Superior temporal gyrus (tissue), 1 donor: ENCODE measurements at regions not wholly inside any gene's neighbourhood (a gene's known extent, or its start where the extent isn't known, plus 50 kb on each side); places are given as distances from the start of the nearest gene placed in this dataset.
A peak's percentile ranks its signal among the peaks of the same experiment; 100 is the strongest.

Experiments
- DNase-seq: peaks from one replicate; pipeline ENCODE4 v3.0.0-alpha.2; 2016; ENCODE audit errors: extremely low spot score

DNA sequence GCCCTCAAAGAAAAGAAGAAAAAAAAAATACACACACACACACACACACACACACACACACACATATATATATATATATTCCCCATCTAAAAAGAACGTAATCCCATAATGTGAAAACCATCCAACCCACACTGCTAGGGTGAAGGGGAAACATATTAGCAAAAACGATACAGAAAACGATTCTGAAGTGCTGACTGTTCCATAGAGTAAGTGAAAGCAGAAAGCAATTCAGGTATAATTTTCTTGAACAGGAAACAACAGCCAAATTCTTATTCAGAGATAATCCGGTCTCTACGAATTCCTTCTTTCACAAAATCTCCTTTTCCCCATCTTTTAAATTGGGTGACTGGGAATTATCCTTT is 393.5 kb downstream of the NOVA1 start:
- no peak for DNase-seq

DNA sequence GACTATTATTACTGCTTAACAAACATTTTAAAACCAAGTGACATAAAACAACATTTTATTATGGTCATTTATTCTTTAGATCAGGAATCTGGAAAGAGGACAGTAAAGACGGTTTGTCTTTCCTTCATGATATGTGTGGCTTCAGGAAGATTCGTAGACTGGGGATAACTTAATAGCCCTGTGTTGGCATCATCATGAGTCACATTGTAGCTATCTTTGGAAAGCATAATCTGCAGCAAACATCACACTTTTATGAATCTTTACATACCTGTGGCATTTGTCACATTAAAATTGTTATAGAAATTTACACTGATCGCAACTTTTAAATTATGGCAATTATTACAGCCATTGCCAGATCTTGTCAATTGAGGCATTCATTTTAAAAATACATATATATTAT is 397.1 kb downstream of the NOVA1 start:
- no peak for DNase-seq

DNA sequence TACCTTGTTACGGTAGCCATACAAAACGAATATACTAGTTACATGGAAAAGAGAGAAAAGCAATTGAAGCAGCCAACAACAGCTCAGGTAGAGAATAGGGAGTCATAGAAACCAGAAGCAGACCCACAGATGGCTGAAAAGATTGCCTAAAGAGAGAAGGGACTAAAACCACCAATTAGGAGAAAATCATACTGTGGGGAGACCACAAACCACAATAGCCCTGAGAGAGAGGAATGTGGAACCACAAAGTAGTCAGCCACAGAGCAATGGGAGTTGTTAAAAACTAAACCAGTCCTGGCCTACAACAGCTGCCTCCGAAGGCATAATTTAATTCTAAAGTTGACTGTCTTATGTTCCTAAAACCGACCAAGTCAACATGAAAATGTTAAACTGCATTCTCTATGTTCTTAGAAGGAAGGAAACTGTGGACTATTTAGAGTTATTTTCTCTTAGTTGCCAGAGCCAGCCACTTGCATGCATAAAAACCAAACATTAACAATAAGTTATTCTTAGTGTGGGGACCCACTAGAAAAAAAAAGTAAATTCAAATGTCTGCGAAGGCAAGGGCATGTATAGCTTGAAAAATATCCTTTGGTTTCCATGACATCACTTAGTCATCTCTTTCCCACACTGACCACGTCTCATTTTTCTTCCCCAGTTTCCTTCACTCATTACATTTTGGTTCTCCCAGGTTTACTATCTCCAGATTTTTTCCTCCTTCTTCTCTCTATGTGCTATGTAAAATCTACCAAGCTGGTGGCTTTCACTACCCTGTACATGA is 398.1 kb downstream of the NOVA1 start:
- no peak for DNase-seq

DNA sequence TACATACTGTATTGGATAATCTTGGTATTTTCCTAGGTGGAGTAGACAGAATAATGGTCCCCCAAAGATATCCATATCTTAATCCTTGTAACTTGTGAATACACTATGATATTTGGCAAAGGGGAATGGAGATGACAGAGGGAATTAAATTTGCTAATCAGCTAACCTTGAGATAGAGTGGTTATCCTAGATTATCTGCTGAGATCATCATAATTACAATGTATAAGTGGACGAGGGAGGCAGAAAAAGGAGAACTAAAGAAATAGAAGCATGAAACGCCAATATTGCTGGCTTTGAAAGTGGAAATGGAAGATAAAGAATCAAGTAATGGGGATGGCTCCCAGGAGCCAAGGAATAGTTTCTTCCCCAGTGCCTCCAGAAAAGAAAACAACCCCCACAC is 398.7 kb downstream of the NOVA1 start:
- no peak for DNase-seq

DNA sequence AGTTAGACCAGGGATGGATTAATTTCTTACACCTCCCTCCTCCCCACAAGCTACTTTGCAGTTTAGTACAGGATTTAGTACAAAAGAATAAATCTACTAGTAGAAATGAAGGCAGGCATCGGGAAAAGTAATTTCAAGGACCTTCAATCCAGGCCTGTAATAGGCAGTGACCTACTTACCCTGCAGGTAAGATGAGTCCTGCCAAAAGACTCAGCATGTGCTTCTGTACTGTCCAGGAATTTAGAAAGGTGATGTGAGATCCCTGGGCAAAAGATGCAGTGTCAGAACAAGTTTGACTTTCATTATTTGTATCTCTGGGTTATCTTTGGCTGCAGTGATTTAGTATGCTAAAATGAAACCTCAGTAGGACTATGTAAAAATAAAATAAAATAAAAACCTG is 403.0 kb downstream of the NOVA1 start:
- no peak for DNase-seq

DNA sequence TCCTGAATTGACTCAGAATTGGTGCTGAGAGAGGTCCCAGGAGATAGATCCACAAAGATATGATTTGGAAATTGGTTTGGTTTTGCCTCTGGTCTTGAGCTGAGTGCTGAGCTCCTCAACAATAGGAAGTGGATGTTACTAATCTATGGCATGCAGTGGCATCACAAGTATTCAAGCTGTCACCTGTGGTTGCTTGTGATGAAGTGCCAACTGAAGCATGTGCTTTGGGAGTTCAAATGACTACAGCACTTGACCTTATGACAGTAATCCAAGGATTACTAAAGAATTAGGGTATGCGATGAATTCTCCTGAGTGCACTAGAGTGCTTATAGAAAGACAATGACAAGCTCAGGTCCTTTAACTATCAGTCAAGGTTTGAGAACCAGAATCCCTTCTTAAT is 406.2 kb downstream of the NOVA1 start:
- no peak for DNase-seq

DNA sequence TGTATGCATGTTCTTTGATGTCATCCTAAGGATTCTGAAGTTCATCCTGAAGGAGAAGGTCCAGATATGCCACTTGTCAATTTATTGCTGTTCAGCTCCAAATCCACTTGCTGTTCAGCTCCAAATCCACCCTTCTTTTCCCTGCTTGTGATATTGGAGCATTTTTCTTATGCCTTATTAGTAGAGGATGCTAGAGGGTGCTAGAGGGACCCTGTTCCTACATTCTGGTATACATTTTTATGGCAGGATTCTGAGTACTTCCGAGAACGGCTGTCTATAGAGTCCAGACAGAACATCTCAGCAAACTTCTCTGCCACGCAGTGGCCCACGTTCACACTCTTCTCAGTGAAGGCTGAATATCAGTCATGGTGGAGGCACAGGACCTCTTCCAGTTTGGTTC is 406.7 kb downstream of the NOVA1 start:
- DNase-seq = no peak

DNA sequence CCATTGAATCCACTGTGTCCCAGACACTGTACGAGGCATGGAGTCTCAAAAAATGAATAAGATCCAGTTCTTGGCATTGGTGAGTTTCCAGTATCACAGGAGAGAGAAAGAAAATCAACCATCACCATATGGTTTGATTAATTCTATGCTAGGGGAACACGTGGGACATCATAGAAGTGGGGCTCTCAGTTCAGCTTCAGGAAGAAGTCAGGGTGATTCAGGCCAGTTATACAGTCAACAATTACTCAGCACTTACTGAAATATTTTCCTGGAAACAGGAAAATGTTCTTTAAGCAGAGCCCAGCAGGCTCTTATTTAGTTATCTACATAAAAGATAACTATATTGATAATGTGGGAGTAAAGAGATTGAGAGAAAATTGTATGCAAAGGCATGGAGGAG is 407.2 kb downstream of the NOVA1 start:
- no peak for DNase-seq

DNA sequence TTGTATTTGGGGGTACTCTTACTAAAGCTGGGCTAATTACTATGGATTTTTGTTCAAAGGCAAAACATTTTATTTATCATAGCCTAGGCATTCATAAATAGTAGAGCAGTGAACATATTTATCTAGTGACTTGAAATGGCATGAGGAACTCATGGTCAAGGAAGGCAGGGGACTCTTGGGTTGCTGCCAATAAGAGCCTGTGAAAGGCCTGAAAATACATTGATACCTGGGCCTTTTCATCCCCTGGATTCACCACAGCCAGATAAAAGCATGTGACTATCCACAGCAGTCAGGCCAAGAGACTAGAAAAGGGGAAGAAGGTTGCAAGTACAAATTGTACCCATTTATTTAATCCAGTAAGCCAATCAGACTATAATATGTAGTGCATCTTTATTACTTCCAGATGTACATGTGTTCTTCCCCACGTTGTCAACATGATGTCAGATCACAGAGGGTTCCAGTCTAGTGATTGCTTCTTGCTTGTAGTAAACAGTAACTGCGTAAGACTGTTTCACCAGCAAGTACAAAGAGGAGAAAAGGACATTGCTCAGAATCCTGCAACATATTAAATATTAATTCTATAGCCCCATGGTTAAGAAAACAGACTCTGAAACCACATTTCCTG is 409.7 kb downstream of the NOVA1 start:
- DNase-seq = no peak

DNA sequence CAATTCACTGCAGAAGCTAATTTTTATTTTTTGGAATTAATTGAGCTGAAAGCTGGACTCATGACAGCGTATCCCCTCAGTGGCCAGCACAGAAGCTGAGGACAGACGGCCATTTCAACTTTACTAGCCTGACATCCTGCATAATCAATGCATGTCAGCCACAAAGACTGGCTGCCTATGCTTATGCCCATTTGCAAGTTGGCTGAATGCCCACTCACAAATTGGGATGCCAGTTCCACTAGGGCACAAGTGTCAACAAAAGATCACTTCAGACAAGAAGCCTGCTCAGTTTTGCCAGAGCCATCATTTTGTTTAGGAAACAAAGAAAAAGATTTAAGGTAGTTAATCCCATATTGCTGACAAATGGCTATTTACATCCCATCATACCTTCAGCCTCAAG is 417.6 kb downstream of the NOVA1 start:
- DNase-seq = peak; percentile 66

DNA sequence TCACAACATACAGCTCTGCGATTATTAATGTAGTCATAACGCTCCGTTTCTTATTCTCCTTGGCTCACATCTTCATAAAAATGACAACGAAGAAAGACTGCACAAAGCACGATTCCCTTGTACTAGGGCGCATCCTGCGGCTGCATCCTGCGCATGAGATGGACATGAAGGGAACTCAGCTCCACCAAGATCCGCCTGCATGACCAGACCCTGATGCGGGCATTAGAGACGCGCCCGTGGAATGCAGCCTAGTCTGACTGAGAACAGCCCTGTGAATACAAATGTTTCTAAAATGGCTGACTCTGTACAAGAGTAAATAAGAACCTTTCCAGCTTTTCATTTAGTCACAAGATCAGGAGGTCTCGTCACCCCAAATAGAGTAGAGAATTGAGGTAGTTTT is 422.2 kb downstream of the NOVA1 start:
- DNase-seq = no peak

DNA sequence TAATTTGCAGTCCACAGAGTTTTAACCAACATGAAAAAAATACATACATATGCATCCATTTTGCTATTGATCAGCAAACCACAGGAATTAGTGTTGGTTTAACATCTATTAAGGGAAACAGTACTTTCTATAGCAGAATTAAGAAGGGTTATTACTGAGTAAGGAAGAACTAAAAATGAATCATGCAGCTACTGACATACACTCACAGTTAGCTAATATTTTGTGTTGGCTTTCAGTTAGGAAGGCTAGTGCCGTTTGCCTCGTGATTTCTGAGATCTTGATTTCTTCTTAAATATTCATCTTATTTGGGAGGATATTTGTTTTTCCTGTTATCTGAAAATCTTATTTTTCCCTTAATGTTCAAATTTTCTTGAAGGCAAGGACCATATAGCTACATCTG is 423.4 kb downstream of the NOVA1 start:
- no peak for DNase-seq

DNA sequence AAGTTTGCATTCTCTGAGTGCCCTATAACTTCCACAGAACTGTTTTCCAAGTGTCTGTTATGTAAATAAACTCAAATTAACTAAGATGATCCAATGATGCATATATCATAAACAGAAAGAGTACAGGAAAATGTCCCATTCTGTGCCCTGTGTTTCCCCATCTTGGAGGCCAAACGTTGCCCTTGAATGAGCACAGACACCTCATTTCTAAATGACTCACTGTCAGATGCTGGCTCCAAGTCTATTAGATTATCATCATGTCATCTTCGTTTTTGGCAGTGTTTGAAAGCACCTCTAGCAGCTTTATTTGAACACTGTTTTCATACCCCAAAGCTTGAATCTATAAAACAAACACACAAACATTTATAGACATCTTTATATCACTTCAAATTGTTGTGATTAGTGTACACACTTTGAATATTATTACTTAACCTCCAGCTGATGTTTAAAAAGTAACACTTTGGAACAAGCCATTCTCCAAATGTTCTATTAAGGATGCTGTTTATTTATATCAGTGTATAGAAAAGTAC is 424.2 kb downstream of the NOVA1 start:
- DNase-seq = no peak

DNA sequence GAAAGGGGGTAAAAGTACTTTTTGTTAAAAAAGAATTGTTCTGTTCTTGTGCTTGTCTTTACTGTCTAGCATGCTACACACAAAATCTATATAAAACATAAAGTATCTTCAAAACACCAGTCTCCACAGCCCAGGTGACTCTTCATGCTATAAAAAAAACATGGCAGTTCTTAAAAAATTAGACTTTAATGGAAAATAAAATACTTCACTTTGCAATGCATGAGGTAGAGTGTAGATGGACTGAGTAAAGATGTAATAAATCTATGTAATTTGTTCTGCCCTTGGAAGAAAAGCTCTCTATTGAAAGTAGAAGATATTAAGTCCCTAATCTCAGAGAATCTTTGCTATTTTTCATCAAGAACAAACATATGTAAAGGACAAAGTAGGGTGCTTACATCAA is 425.4 kb downstream of the NOVA1 start:
- no peak for DNase-seq

DNA sequence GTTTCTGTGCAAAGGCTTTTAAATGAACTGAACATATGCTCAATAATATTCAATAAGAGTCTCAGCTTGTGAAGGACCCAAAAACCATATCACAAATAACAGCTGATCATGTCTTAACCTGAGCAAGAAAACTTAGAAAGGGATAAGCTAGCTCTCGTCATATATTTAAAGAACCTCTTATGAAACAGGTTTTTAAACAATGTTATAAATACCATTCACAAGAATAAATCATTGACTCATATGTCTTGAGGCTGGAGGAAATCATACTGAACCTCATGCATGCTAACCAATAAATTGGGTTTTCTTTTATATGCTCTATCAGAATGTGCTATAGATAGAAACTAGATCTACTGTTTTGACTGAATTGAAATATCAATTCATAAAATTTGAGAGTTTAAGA is 426.9 kb downstream of the NOVA1 start:
- DNase-seq = peak; percentile 51

DNA sequence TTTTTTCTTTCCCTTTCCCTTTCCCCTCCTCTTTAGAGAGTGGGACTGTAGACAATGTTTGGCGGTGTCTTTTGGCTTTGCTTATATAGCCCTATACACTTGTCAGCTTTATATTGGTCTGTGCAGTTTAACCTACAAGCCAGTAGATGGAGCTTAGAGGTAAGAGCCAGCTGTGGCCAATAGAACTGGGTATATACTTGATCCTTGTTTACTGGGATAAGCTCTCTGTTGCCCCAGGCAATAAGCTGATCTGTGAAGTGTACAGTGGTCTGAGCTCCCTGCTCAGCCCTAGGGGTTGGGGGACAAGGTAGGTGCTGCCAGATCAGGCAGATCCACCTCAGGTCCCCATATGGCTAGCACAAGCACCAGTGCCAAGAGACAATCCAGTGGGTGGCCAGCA is 434.1 kb downstream of the NOVA1 start:
- peak; percentile 46 for DNase-seq

DNA sequence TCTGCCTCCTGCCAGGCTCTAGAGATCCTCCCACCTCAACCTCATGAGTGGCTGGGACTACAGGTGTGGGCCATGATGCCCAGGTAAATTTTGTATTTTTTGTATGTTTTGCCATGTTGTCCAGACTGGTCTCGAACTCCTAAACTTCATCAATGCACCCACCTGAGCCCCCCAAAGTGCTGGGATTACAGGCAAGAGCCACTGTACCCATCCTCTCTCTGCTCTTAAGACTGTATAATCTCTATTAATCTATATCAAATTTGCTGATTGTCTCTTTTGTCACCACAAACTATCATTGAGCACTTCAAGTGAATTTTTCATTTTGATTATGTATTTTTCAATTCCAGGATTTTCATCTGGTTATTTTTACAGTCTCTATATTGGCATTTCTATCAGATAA is 440.3 kb downstream of the NOVA1 start:
- no peak for DNase-seq

DNA sequence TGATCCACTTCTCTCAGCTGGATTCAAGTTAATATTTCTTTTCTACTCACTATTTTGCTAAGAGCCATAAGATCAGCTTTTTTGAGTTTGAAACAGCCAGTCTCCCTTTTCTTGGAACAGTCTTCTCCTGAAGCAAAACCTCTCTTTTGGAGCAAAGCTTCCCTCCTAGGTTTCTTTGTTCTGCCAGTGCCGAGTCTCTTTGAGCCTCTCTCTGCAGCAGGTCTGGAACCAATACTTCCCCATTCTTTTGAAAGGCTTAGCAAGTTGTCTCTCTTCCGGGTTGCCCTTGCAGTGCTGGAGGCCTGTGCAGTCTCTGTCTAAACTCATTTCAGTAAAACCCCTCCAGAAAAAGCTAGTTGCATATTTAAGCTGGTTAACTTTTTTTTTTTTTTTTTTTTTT is 454.8 kb downstream of the NOVA1 start:
- no peak for DNase-seq

DNA sequence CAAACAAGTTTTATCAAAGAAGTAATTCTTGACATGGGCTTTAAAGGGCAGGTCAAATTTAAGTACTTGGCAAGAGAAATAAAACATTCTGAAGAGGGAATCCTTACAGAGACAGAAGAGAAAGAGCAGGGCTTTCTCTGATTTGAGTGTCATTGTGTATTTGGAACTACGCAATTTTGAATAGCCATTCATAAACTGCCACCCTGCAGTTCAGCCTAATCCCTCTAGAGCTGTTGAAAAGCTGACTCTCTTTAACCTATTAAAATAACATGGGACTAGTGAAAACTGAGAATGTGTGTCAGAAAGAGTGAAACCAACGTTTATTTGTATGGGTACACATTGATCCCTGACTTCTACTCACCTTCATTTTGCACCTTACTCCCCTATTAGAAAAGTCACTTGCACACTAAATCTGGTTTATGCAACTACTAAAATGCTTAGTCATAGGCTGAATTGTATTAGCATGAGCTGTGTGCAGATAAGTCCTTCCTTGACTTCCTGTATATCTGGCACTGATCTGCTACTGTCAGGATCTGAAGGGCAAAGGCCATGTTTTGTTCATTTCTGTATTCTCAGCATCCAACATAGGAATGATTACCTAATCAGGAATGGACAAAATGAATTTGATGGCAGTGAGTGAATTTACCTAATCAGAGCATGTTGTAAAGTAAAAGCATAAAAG is 458.9 kb downstream of the NOVA1 start:
- no peak for DNase-seq

DNA sequence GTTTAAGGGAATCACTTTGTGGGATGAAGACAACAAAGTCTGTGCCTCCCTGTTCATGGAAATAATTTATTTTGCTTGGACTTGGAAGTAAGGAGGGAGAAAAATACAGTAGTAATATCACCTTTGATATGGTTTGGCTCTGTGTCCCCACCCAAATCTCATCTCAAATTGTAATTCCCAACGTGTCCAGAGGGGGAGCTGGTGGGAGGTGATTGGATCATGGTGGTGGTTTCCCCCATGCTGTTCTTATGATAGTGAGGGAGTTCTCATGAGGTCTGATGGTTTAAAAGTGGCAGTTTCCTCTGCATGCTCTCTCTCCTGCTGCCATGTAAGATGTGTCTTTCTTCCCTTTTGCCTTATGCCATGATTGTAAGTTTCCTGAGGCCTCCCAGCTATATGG is 460.7 kb downstream of the NOVA1 start:
- DNase-seq = no peak

DNA sequence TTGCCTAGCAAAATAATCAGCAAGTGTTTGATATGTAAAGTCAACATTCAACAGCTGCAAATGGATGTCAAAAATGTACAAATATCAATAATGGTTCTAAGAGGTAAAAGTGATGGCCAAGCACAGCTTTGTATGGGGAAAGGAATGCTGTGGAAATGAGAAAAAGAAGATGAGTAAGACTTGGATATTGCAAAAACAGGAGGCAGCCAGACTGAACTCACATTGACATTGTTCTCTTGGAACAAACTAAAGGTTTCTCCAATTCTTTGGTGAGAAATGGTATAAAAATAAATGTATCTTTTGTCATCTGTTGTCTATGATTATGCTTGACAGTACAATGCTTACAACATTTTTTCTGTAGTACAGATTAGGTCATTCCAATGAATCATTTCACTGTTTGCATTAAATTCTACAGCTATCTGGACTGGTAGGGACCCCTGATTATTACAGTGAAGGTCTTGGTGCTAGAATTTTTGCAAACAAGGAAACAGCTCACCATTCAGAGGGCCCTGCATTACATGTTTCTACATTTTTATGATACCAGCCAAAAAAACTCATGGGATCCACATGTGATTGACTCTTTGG is 465.7 kb downstream of the NOVA1 start:
- no peak for DNase-seq

DNA sequence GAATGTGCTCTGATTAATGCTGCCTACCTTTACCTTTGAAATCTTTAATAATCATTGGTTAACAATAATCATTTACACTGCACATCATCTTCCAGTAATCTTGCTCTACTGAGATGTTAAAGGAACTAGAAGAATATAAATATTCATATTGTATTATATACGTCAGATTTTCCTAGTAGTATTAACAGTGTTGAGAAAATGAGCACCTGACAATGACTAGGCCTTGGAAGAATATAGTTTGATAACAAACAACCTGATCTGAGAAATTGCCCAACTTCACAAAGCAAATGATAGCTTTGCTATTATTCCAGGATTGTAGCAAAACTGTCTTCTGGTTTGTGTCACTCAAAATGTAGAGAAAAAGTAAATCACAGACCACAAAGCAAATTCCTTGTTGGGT is 467.1 kb downstream of the NOVA1 start:
- no peak for DNase-seq
